Spleen (tissue), 7 donors: ENCODE measurements at regions not wholly inside any gene's neighbourhood (a gene's known extent, or its start where the extent isn't known, plus 50 kb on each side); places are given as distances from the start of the nearest gene placed in this dataset.

Experiments used
- CTCF ChIP-seq, 11 experiments: fragments of 200-600 bp in 7 of 11; fragments of 450-650 bp in 4 of 11; sonication (generic) in 4 of 11; IDR thresholded peaks in 8 of 11; conservative IDR thresholded peaks in 3 of 11; 1 replicate in 7 of 11; 2 replicates in 4 of 11; pipeline versions ENCODE4 v1.4.0 to v1.8.0; 2016 to 2021; ENCODE audit warnings: antibody characterized with exemption in 11 of 11, inconsistent platforms in 4 of 11, mild to moderate bottlenecking in 1 of 11
- POLR2A ChIP-seq, 3 donors: fragments of 450-650 bp; IDR thresholded peaks; one replicate each; pipeline ENCODE4 v1.5.1; 2017; ENCODE audit warnings: antibody characterized with exemption in 3 of 3, mild to moderate bottlenecking in 1 of 3
- donor health status: DM: no; HTN: no; CAD: no; lungs with moderate emphysema.
- donor health status: DM: no; HTN: no; CAD: no.
- donor health status: DM: no; HTN: no; CAD: no.

GRCh38 chr18:30618567-30618966, 424.0 kb downstream of the DSC3 start:
- TF ChIP-seq POLR2A (IDR thresholded peaks at IDR 0.05) (no peak), CTCF (IDR thresholded peaks at IDR 0.05 in 8 of 11, conservative IDR thresholded peaks at IDR 0.05 in 3 of 11) (no peak)
